ENCODE measurements at regions not wholly inside any gene's neighbourhood (a gene's known extent, or its start where the extent isn't known, plus 50 kb on each side); places are given as distances from the start of the nearest gene placed in this dataset.

DNA sequence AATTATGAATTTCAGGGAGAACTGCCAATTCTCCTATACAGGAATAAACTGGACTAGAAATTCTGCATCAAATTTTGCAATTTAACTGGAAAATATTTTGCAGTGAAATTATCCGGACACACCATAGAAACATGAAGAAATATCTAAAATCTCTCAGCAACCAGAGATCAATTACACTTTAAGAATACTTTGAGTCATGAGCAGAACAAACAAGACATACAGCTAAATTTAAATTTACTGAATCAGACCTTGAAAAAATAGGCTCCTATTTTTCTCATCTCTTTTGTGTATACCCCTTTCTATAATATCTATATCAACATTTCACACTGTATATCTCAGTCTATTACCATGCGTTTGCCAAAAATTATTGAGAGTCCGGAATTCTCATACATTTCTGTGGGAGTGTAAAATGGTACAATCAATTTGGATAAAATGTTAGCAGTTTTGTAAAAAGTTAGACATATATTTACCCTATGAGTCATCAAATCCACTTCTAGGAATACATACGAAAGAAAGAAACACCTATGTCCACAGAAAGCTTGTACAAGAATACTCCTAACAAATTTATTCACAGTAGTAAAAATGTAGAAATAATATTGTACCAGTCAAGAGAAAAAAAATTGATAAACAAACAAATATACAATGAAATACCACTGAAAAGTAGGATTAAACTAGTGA lies 593.1 kb upstream of the NECTIN3 start:
- TF ChIP-seq, protein P1, sequence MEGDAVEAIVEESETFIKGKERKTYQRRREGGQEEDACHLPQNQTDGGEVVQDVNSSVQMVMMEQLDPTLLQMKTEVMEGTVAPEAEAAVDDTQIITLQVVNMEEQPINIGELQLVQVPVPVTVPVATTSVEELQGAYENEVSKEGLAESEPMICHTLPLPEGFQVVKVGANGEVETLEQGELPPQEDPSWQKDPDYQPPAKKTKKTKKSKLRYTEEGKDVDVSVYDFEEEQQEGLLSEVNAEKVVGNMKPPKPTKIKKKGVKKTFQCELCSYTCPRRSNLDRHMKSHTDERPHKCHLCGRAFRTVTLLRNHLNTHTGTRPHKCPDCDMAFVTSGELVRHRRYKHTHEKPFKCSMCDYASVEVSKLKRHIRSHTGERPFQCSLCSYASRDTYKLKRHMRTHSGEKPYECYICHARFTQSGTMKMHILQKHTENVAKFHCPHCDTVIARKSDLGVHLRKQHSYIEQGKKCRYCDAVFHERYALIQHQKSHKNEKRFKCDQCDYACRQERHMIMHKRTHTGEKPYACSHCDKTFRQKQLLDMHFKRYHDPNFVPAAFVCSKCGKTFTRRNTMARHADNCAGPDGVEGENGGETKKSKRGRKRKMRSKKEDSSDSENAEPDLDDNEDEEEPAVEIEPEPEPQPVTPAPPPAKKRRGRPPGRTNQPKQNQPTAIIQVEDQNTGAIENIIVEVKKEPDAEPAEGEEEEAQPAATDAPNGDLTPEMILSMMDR (conservative IDR thresholded peaks at IDR 0.05; ENCODE audit: low read length), result no peak
- TF ChIP-seq EZH2phosphoT487 (IDR thresholded peaks at IDR 0.05; ENCODE audit: borderline replicate concordance, low read depth, low read length), result no peak
